GM13977 (cell line): ENCODE measurements at regions not wholly inside any gene's neighbourhood (a gene's known extent, or its start where the extent isn't known, plus 50 kb on each side); places are given as distances from the start of the nearest gene placed in this dataset.

Experiments
- DNase-seq: peaks from one replicate; pipeline ENCODE4 v3.0.0; 2012; ENCODE audit warnings: low spot score
- in situ Hi-C: fragments of 300-500 bp; cut with MboI; formaldehyde crosslinking; loops from one replicate; pipeline ENCODE4 v1.12.0; 2022; ENCODE audit warnings: low sequenced_read_pairs, low pct_unique_long_range_greater_than_20kb, mixed read lengths, inconsistent platforms; ENCODE audit not compliant: unreplicated experiment
- TF ChIP-seq, protein P1 (sequence below): IDR thresholded peaks from 2 replicates; pipeline ENCODE4 v1.5.1; 2012; ENCODE audit warnings: mild to moderate bottlenecking, control low read depth; ENCODE audit not compliant: insufficient read depth; ENCODE audit errors: extremely low read depth, missing control alignments

DNA sequence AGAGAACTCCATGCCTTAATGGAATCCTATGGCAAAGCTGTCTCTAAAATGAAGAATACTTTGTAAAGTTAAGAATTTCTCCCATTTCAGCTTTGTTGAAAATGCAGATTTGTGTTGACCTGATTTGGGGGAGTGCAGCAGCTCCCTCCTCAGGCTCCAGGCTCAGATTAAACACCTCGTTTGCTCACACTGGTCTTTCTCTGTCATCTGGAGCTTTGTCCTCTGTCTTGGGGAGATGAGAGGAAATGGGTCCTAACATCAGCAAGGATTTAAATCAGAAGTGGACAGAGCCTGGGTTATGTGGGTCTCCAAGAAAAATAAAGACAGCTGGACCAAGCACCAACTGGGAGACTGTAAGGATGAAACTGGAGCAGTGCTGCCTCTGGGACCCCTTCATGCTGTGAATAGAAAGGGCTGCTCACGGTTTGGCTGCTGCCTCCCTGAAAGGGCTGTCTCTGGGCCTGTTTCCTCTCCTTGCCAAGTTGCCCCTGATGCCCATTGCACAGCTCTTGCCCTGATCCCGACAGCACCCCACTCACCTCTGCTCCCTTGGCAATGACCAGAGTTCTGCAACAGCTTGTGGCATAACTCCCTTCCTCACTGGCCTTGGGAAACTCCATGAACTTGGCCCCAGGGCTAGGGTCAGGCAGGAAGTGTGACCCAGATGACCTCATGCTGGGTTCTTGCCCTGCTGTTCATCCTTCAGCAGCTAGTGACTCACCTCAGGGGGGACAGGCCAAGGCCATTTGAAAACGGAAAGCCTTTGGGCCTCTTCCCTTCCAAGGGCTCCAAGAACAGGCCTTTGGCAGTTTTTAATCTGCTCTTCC, 197.2 kb downstream of the CYP26B1 start:
- TF ChIP-seq, protein P1, sequence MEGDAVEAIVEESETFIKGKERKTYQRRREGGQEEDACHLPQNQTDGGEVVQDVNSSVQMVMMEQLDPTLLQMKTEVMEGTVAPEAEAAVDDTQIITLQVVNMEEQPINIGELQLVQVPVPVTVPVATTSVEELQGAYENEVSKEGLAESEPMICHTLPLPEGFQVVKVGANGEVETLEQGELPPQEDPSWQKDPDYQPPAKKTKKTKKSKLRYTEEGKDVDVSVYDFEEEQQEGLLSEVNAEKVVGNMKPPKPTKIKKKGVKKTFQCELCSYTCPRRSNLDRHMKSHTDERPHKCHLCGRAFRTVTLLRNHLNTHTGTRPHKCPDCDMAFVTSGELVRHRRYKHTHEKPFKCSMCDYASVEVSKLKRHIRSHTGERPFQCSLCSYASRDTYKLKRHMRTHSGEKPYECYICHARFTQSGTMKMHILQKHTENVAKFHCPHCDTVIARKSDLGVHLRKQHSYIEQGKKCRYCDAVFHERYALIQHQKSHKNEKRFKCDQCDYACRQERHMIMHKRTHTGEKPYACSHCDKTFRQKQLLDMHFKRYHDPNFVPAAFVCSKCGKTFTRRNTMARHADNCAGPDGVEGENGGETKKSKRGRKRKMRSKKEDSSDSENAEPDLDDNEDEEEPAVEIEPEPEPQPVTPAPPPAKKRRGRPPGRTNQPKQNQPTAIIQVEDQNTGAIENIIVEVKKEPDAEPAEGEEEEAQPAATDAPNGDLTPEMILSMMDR = no peak
- DNase-seq = no peak
- in situ Hi-C loops = no loop called here

DNA sequence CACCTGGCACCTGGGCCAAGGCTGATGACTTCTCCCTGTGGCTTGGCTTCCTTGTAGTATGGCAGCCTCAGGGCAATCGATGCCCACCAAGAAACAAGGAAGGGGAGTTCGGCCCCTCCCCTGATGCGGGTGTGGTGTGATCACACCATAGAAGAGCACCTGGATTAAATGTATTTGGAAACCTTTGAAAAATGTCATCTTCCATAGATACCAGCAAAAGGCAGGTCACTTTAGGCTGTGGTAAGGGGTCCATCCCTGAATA, 198.2 kb downstream of the CYP26B1 start:
- in situ Hi-C loops = no loop called here
- TF ChIP-seq, protein P1 = no peak
- no peak for DNase-seq

DNA sequence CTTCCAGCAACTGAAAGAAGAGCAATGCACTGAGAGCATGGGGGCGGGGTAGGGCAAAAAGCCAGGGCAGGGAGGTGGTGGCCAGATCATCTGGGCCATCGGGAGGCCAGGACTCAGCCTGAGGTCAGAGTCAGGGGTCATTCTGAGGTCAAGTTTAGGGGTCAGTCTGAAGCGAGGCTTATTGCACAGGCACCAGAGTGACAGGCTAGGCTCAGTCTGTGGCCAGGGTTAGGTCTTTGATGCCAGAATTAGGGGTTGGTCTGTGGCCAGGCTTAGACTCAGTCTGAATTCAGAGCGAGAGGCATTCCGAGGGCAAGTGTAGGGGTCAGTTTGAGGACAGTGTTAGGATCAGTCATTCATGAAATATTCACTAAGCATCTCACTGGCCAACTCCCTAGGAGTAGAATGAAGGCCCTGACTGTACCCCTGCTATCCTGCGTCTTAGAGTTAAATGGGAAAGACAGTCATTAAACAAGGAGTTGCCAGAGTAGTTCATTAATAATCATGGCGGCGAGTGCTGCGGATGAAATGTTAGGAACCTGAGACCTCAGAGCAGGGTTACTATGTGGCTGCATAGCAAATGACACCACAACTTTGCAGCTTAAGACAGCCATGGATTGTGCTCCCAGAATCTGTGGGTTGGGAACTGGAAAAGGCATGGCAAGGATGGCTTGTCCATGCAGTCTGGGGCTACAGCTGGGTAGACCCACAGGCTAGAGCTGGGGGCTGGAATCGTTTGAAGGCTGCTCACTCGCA, 198.7 kb downstream of the CYP26B1 start:
- in situ Hi-C loops = no loop called here
- no peak for DNase-seq
- TF ChIP-seq, protein P1 = no peak

DNA sequence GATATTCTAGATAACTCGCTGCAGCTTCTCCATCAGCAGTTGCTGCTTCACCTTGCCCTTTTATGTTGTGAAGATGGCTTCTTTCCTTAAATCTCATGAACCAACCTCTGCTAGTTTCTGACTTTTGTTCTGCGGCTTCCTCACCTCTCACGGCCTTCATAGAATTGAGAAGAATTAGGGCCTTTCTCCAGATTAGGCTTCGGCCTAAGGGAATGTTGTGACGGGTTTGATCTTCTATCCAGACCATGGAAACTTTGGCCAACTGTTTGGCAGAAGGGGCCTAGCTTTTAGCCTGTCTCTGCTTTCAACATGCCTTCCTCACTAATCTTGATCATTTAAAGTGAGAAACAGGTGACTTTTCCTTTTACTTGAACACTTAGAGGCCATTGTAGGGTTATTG, 199.9 kb downstream of the CYP26B1 start:
- TF ChIP-seq, protein P1 = no peak
- in situ Hi-C loops = no loop called here
- no peak for DNase-seq

DNA sequence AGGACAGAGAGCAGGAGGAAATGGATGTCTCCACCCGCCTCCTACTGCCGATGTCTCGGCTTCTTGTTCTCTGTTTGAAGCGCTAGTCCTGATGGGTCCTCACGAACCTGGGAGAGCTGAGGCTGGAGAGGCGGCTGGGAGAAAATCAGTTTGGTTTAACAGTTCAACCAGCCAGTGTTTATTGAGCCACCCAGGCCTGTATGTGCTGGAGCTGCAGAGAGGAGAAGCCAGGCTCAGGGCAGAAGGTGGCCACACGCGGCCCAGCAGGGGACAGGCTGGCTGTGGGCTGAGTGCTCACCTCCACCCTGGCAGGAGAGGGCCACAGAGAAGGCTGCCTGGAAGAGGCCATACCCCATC, 202.1 kb downstream of the CYP26B1 start:
- TF ChIP-seq, protein P1 = no peak
- in situ Hi-C loops = no loop called here
- no peak for DNase-seq

DNA sequence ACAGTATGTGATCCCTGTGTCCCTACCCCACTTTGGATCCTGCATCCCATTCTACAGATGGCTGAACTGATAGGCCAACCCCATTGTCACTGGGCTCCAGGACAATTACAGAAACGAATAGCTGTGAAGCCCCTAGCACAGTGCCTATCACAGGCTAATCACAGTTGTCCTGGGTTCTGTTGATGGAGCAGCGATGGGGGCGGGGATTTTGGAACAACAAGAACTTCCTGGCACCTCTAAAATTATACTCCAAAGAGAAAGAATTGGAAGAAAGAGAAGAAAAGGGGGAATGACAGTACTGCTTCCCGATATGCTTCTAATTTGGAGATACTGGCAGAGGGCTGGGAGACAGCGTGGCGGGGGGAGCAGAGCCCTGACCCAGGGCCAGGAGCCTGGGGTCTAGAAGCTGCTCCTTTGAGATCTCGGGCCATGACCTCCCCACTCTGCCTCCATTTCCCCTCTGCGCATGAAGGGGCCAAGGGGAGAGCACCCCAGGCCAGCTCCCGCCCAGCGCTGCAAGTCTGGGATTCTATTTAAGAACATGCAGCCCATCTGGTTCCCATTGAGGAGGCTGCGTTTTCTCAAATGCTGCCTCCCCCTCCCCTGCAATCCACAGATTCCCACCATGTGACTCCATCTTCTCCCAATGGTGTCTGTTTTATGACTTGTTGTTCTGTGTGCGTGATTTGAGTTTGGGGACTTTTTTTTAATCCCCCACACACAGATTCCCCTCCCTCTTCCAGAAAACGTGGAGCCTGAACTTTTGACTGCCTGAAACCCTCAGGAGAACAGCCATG, 202.7 kb downstream of the CYP26B1 start:
- DNase-seq = no peak
- in situ Hi-C loops = no loop called here
- TF ChIP-seq, protein P1 = no peak
